ENCODE measurements at regions not wholly inside any gene's neighbourhood (a gene's known extent, or its start where the extent isn't known, plus 50 kb on each side); places are given as distances from the start of the nearest gene placed in this dataset.

DNA sequence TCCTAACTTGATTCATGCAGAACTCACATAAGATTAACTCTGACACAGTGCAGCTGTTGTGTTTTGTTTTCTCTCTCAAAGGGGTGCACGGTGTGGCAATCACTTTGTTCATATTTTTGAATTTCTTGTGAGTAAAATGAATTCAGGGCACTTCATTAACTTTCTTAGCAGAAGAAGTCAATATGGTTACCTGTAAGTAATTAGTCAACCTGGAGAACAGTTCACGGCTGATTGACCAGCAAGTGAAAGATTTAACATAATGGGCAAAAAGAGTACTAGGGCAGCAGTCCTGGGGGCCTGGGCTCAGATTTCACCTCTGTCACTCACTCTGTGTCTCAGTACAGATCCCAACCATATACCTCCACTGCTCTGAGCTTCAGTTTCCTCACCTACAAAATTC lies 102.4 kb upstream of the SPTLC3 start:
- DNase-seq (ENCODE audit: low spot score): no peak
- H3K27me3 ChIP-seq (ENCODE audit: control insufficient read depth in 4 of 4, insufficient read depth in 4 of 4, low read length in 3 of 4): no peaks in the 10 kb centered on the region
- H3K4me3 ChIP-seq (ENCODE audit: low read depth in 1 of 3, low read length in 3 of 3): no peak overlapping the region
- H3K36me3 ChIP-seq (ENCODE audit: control insufficient read depth in 4 of 4, insufficient read depth in 3 of 4, low read depth in 1 of 4, low read length in 3 of 4): no peaks in the 10 kb centered on the region
- no peak overlapping the region for H3K9ac ChIP-seq (ENCODE audit: low read depth in 1 of 2, low read length in 2 of 2)
- no peak overlapping the region for H3K27ac ChIP-seq (ENCODE audit: low read depth in 1 of 2, low read length in 2 of 2)
- H3K9me3 ChIP-seq (ENCODE audit: control insufficient read depth in 4 of 4, low read length in 3 of 4): no peaks in the 10 kb centered on the region
- WGBS: 77% methylated on average over 2 of the region's 2 CpGs
- H3K4me1 ChIP-seq (ENCODE audit: control insufficient read depth in 4 of 4, insufficient read depth in 4 of 4, low read length in 3 of 4): no peaks in the 10 kb centered on the region
- TF ChIP-seq RXRA (IDR thresholded peaks at IDR 0.05) (no peak), CTCF (IDR thresholded peaks at IDR 0.05; ENCODE audit: low read depth, low read length, missing input control) (no peak), JUND (IDR thresholded peaks at IDR 0.05) (no peak), EGR1 (IDR thresholded peaks at IDR 0.05; ENCODE audit: low read depth in 2 of 2) (no peak), ATF3 (IDR thresholded peaks at IDR 0.05) (no peak), SP1 (IDR thresholded peaks at IDR 0.05) (no peak), YY1 (IDR thresholded peaks at IDR 0.05) (no peak), TAF1 (conservative IDR thresholded peaks at IDR 0.05) (no peak), NR2F2 (IDR thresholded peaks at IDR 0.05) (no peak), FOXA1 (IDR thresholded peaks at IDR 0.05) (no peak), FOXA2 (IDR thresholded peaks at IDR 0.05) (no peak), HNF4A (conservative IDR thresholded peaks at IDR 0.05) (no peak), GABPA (IDR thresholded peaks at IDR 0.05 in 1 of 2, conservative IDR thresholded peaks at IDR 0.05 in 1 of 2) (no peak), RAD21 (IDR thresholded peaks at IDR 0.05) (no peak), HNF4G (IDR thresholded peaks at IDR 0.05) (no peak)
- TF ChIP-seq, protein P1, sequence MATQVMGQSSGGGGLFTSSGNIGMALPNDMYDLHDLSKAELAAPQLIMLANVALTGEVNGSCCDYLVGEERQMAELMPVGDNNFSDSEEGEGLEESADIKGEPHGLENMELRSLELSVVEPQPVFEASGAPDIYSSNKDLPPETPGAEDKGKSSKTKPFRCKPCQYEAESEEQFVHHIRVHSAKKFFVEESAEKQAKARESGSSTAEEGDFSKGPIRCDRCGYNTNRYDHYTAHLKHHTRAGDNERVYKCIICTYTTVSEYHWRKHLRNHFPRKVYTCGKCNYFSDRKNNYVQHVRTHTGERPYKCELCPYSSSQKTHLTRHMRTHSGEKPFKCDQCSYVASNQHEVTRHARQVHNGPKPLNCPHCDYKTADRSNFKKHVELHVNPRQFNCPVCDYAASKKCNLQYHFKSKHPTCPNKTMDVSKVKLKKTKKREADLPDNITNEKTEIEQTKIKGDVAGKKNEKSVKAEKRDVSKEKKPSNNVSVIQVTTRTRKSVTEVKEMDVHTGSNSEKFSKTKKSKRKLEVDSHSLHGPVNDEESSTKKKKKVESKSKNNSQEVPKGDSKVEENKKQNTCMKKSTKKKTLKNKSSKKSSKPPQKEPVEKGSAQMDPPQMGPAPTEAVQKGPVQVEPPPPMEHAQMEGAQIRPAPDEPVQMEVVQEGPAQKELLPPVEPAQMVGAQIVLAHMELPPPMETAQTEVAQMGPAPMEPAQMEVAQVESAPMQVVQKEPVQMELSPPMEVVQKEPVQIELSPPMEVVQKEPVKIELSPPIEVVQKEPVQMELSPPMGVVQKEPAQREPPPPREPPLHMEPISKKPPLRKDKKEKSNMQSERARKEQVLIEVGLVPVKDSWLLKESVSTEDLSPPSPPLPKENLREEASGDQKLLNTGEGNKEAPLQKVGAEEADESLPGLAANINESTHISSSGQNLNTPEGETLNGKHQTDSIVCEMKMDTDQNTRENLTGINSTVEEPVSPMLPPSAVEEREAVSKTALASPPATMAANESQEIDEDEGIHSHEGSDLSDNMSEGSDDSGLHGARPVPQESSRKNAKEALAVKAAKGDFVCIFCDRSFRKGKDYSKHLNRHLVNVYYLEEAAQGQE (IDR thresholded peaks at IDR 0.05): no peak
- TF ChIP-seq, protein P2, sequence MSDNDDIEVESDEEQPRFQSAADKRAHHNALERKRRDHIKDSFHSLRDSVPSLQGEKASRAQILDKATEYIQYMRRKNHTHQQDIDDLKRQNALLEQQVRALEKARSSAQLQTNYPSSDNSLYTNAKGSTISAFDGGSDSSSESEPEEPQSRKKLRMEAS (IDR thresholded peaks at IDR 0.05): no peak
- TF ChIP-seq, protein P3, sequence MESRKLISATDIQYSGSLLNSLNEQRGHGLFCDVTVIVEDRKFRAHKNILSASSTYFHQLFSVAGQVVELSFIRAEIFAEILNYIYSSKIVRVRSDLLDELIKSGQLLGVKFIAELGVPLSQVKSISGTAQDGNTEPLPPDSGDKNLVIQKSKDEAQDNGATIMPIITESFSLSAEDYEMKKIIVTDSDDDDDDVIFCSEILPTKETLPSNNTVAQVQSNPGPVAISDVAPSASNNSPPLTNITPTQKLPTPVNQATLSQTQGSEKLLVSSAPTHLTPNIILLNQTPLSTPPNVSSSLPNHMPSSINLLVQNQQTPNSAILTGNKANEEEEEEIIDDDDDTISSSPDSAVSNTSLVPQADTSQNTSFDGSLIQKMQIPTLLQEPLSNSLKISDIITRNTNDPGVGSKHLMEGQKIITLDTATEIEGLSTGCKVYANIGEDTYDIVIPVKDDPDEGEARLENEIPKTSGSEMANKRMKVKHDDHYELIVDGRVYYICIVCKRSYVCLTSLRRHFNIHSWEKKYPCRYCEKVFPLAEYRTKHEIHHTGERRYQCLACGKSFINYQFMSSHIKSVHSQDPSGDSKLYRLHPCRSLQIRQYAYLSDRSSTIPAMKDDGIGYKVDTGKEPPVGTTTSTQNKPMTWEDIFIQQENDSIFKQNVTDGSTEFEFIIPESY (IDR thresholded peaks at IDR 0.05): no peak
